CD4-positive, alpha-beta T cell (primary cell): ENCODE measurements at regions not wholly inside any gene's neighbourhood (a gene's known extent, or its start where the extent isn't known, plus 50 kb on each side); places are given as distances from the start of the nearest gene placed in this dataset.
"Not testable (repeated sequence)": the region's sequence is repeated elsewhere in the genome, so short reads cannot be mapped to it uniquely, and the experiment has no call there.

Source experiments
- ATAC-seq: fragments of 200-7000 bp; cut with Tn5 transposase; one replicate; pipeline ENCODE4 v1.10.0; 2022; ENCODE audit warnings: mild to moderate bottlenecking; ENCODE audit not compliant: poor library complexity
- CTCF ChIA-PET: fragments of 350-600 bp; sonication (Branson Sonifier 250); formaldehyde crosslinking; loops from one replicate; lab custom pipeline; 2021; ENCODE audit warnings: antibody characterized with exemption, inconsistent platforms; lab: Charles Lee
- POLR2A ChIA-PET: fragments of 350-600 bp; sonication (Branson Sonifier 250); formaldehyde crosslinking; loops from one replicate; lab custom pipeline; 2021; ENCODE audit warnings: antibody characterized with exemption, inconsistent platforms; lab: Charles Lee
- DNase-seq, 14 experiments: peaks; one replicate each; pipeline ENCODE4 v3.0.0-alpha.2; 2013 to 2020; ENCODE audit warnings: mixed read lengths in 2 of 14
- H3K27ac ChIP-seq, 2 donors: one replicate each; pipeline versions ENCODE4 v1.5.1 to v1.7.0; 2013; ENCODE audit warnings: low read length in 2 of 2, low read depth in 1 of 2, mild to moderate bottlenecking in 1 of 2
- H3K27me3 ChIP-seq, 2 experiments: 1 replicate in 1 of 2; 2 replicates in 1 of 2; pipeline versions ENCODE4 v1.6.1 to v1.7.0; 2013; ENCODE audit warnings: low read length in 2 of 2, control low read depth in 1 of 2, mild to moderate bottlenecking in 1 of 2, moderate library complexity in 1 of 2; ENCODE audit not compliant: insufficient read depth in 2 of 2, control insufficient read depth in 1 of 2
- H3K36me3 ChIP-seq: one replicate; pipeline ENCODE4 v1.6.1; 2013; ENCODE audit warnings: low read length, control low read depth; ENCODE audit not compliant: insufficient read depth
- H3K4me1 ChIP-seq: one replicate; pipeline ENCODE4 v1.6.1; 2013; ENCODE audit warnings: low read length, control low read depth; ENCODE audit not compliant: insufficient read depth
- H3K4me3 ChIP-seq: one replicate; pipeline ENCODE4 v1.5.1; 2013; ENCODE audit warnings: mild to moderate bottlenecking, low read length, moderate library complexity
- H3K9me3 ChIP-seq, 2 experiments: 1 replicate in 1 of 2; 2 replicates in 1 of 2; pipeline versions ENCODE4 v1.6.1 to v1.7.0; 2013; ENCODE audit warnings: low read length in 2 of 2, mild to moderate bottlenecking in 2 of 2, control low read depth in 1 of 2, moderate library complexity in 1 of 2; ENCODE audit not compliant: control insufficient read depth in 1 of 2, insufficient read depth in 1 of 2
- H3K27ac Mint-ChIP-seq: one replicate; pipeline ENCODE4 v1.8.0; 2020; ENCODE audit warnings: mixed read lengths
- H3K27me3 Mint-ChIP-seq: one replicate; pipeline ENCODE4 v1.8.0; 2021; ENCODE audit warnings: mixed read lengths
- H3K36me3 Mint-ChIP-seq: one replicate; pipeline ENCODE4 v1.8.0; 2021; ENCODE audit warnings: low read depth, mixed read lengths
- H3K4me1 Mint-ChIP-seq: one replicate; pipeline ENCODE4 v1.8.0; 2021; ENCODE audit warnings: low read depth, mixed read lengths
- H3K4me3 Mint-ChIP-seq: one replicate; pipeline ENCODE4 v1.8.0; 2020; ENCODE audit warnings: mild to moderate bottlenecking, mixed read lengths
- H3K9me3 Mint-ChIP-seq: one replicate; pipeline ENCODE4 v1.8.0; 2020; ENCODE audit warnings: mixed read lengths
- intact Hi-C, 2 experiments: fragments of 100-400 bp; cut with DNase I in 1 of 2; cut with micrococcal nuclease in 1 of 2; formaldehyde crosslinking; loops; one replicate each; pipeline versions ENCODE4 v1.15.1 to v1.9.0; 2023 to 2025; cut with DNase I, micrococcal nuclease
- TF ChIP-seq, protein P1 (sequence below): fragments of 200-600 bp; IDR thresholded peaks from one replicate; pipeline ENCODE4 v1.8.0; 2022; ENCODE audit warnings: antibody characterized with exemption, mild to moderate bottlenecking

GRCh38 chr9:101840694-101841188, 102.3 kb upstream of the GRIN3A start:
- H3K9me3 Mint-ChIP-seq, result peaks cover 2% of the 10 kb centered on the region
- H3K4me3 Mint-ChIP-seq, result no peak overlapping the region
- ChIA-PET CTCF (no interaction called here), POLR2A (no interaction called here)
- intact Hi-C loops, result no loop called here
- Histone ChIP-seq H3K9me3 (no peaks in the 10 kb centered on the region), H3K4me1 (no peaks in the 10 kb centered on the region), H3K36me3 (no peaks in the 10 kb centered on the region), H3K27me3 (no peaks in the 10 kb centered on the region), H3K27ac (no peak overlapping the region), H3K4me3 (no peak overlapping the region)
- no peak overlapping the region for H3K27ac Mint-ChIP-seq
- no peaks in the 10 kb centered on the region for H3K27me3 Mint-ChIP-seq
- DNase-seq, result no peak
- TF ChIP-seq, protein P1, sequence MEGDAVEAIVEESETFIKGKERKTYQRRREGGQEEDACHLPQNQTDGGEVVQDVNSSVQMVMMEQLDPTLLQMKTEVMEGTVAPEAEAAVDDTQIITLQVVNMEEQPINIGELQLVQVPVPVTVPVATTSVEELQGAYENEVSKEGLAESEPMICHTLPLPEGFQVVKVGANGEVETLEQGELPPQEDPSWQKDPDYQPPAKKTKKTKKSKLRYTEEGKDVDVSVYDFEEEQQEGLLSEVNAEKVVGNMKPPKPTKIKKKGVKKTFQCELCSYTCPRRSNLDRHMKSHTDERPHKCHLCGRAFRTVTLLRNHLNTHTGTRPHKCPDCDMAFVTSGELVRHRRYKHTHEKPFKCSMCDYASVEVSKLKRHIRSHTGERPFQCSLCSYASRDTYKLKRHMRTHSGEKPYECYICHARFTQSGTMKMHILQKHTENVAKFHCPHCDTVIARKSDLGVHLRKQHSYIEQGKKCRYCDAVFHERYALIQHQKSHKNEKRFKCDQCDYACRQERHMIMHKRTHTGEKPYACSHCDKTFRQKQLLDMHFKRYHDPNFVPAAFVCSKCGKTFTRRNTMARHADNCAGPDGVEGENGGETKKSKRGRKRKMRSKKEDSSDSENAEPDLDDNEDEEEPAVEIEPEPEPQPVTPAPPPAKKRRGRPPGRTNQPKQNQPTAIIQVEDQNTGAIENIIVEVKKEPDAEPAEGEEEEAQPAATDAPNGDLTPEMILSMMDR, result no peak
- ATAC-seq, result no peak
- no peaks in the 10 kb centered on the region for H3K4me1 Mint-ChIP-seq
- no peaks in the 10 kb centered on the region for H3K36me3 Mint-ChIP-seq

DNA sequence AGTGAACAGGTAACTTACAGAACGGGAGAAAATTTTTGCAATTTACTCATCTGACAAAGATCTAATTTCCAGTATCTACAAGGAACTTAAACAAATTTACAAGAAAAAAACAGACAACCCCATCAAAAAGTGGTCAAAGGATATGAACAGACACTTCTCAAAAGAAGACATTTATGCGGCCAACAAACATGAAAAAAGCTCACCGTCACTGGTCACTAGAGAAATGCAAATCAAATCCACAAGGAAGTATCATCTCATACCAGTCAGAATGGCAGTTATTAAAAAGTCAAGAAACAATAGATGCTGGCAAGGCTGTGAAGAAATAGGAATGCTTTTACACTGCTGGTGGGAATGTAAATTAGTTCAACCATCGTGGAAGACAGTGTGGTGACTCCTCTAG, 100.5 kb upstream of the GRIN3A start:
- DNase-seq, H3K27ac ChIP-seq, H3K27me3 Mint-ChIP-seq, H3K4me3 ChIP-seq, H3K4me3 Mint-ChIP-seq, POLR2A ChIA-PET, H3K27ac Mint-ChIP-seq, H3K4me1 ChIP-seq, H3K27me3 ChIP-seq, intact Hi-C loops, H3K9me3 ChIP-seq, H3K36me3 Mint-ChIP-seq, ATAC-seq, H3K36me3 ChIP-seq, H3K4me1 Mint-ChIP-seq, H3K9me3 Mint-ChIP-seq, CTCF ChIA-PET: not testable (repeated sequence)

- ATAC-seq (no peak), DNase-seq (no peak)
- POLR2A ChIA-PET, result no interaction called here
- intact Hi-C loops, result no loop called here
- H3K36me3 Mint-ChIP-seq, result no peaks in the 10 kb centered on the region
- CTCF ChIA-PET, result no interaction called here
- no peak overlapping the region for H3K4me3 Mint-ChIP-seq
- no peaks in the 10 kb centered on the region for H3K27me3 ChIP-seq
- H3K36me3 ChIP-seq, result no peaks in the 10 kb centered on the region
- H3K4me3 ChIP-seq, result no peak overlapping the region
- no peak overlapping the region for H3K27ac ChIP-seq
- H3K27me3 Mint-ChIP-seq, result no peaks in the 10 kb centered on the region
- H3K4me1 Mint-ChIP-seq, result no peaks in the 10 kb centered on the region
- no peaks in the 10 kb centered on the region for H3K9me3 ChIP-seq
- H3K27ac Mint-ChIP-seq, result no peak overlapping the region
- no peaks in the 10 kb centered on the region for H3K4me1 ChIP-seq
- peaks cover 6% of the 10 kb centered on the region for H3K9me3 Mint-ChIP-seq
- TF ChIP-seq, protein P1, result no peak
These were observed 97.6 kb upstream of the GRIN3A start for GRCh38 chr9:101836021-101836420.

GRCh38 chr9:101832486-101832885, 94.0 kb upstream of the GRIN3A start:
- TF ChIP-seq, protein P1, result no peak
- ATAC-seq (no peak), DNase-seq (no peak)
- H3K27me3 Mint-ChIP-seq, result no peaks in the 10 kb centered on the region
- peaks cover 4% of the 10 kb centered on the region for H3K9me3 Mint-ChIP-seq
- H3K27me3 ChIP-seq, result no peaks in the 10 kb centered on the region
- intact Hi-C loops, result no loop called here
- H3K4me1 Mint-ChIP-seq, result no peaks in the 10 kb centered on the region
- no peak overlapping the region for H3K4me3 ChIP-seq
- no peaks in the 10 kb centered on the region for H3K9me3 ChIP-seq
- no peaks in the 10 kb centered on the region for H3K36me3 Mint-ChIP-seq
- CTCF ChIA-PET, result no interaction called here
- no peaks in the 10 kb centered on the region for H3K36me3 ChIP-seq
- no peak overlapping the region for H3K27ac Mint-ChIP-seq
- POLR2A ChIA-PET, result no interaction called here
- H3K4me1 ChIP-seq, result no peaks in the 10 kb centered on the region
- no peak overlapping the region for H3K4me3 Mint-ChIP-seq
- H3K27ac ChIP-seq, result no peak overlapping the region

DNA sequence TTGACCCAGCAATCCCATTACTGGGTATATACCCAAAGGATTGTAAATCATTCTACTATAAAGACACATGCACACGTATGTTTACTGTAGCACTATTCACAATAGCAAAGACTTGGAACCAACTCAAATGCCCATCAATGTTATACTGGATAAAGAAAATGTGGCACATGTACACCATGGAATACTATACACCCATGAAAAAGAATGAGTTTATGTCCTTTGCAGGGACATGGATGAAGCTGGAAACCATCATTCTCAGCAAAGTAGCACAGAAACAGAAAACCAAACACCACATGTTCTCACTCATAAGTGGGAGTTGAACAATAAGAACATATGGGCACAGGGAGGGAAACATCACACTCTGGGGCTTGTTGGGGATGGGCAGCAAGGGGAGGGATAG, 83.0 kb upstream of the GRIN3A start:
- CTCF ChIA-PET, H3K27me3 ChIP-seq, DNase-seq, H3K4me3 Mint-ChIP-seq, H3K27ac ChIP-seq, intact Hi-C loops, H3K36me3 ChIP-seq, H3K27me3 Mint-ChIP-seq, H3K4me3 ChIP-seq, H3K4me1 ChIP-seq, H3K9me3 ChIP-seq, H3K27ac Mint-ChIP-seq, H3K4me1 Mint-ChIP-seq, H3K36me3 Mint-ChIP-seq, POLR2A ChIA-PET, ATAC-seq: not testable (repeated sequence)
- peaks cover 11% of the 10 kb centered on the region for H3K9me3 Mint-ChIP-seq
